ENCODE measurements at regions not wholly inside any gene's neighbourhood (a gene's known extent, or its start where the extent isn't known, plus 50 kb on each side); places are given as distances from the start of the nearest gene placed in this dataset.
"Not testable (repeated sequence)": the region's sequence is repeated elsewhere in the genome, so short reads cannot be mapped to it uniquely, and the experiment has no call there.

DNA sequence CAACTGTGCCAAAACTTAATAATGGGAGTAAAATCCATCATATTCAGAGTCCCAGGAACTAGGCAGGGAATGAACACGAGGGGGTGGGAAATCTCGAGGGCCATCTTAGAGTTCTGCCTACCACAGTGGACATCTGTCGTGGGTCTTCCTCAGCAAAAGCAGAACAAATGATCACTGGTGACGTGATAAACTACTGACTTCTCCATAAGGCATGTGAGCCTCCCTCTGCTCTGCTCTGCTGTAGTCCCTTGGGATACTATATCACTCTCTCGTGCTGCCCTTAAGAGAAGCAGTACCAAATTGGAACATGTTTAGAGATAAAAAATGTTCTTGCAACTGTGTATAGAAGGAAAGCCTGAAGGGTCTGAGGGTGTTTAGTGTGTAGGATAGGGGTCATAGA lies 180.5 kb downstream of the SPDYE17 start:
- TF ChIP-seq, protein P1, sequence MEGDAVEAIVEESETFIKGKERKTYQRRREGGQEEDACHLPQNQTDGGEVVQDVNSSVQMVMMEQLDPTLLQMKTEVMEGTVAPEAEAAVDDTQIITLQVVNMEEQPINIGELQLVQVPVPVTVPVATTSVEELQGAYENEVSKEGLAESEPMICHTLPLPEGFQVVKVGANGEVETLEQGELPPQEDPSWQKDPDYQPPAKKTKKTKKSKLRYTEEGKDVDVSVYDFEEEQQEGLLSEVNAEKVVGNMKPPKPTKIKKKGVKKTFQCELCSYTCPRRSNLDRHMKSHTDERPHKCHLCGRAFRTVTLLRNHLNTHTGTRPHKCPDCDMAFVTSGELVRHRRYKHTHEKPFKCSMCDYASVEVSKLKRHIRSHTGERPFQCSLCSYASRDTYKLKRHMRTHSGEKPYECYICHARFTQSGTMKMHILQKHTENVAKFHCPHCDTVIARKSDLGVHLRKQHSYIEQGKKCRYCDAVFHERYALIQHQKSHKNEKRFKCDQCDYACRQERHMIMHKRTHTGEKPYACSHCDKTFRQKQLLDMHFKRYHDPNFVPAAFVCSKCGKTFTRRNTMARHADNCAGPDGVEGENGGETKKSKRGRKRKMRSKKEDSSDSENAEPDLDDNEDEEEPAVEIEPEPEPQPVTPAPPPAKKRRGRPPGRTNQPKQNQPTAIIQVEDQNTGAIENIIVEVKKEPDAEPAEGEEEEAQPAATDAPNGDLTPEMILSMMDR (IDR thresholded peaks at IDR 0.05): not testable (repeated sequence)
- not testable (repeated sequence) for TF ChIP-seq POLR2A (IDR thresholded peaks at IDR 0.05)

Data from lower leg skin (tissue), 3 donors.